ENCODE measurements at regions not wholly inside any gene's neighbourhood (a gene's known extent, or its start where the extent isn't known, plus 50 kb on each side); places are given as distances from the start of the nearest gene placed in this dataset.

GRCh38 chr9:103615994-103616393 lies 478.1 kb upstream of the SMC2 start:
- TF ChIP-seq, protein P1, sequence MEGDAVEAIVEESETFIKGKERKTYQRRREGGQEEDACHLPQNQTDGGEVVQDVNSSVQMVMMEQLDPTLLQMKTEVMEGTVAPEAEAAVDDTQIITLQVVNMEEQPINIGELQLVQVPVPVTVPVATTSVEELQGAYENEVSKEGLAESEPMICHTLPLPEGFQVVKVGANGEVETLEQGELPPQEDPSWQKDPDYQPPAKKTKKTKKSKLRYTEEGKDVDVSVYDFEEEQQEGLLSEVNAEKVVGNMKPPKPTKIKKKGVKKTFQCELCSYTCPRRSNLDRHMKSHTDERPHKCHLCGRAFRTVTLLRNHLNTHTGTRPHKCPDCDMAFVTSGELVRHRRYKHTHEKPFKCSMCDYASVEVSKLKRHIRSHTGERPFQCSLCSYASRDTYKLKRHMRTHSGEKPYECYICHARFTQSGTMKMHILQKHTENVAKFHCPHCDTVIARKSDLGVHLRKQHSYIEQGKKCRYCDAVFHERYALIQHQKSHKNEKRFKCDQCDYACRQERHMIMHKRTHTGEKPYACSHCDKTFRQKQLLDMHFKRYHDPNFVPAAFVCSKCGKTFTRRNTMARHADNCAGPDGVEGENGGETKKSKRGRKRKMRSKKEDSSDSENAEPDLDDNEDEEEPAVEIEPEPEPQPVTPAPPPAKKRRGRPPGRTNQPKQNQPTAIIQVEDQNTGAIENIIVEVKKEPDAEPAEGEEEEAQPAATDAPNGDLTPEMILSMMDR (conservative IDR thresholded peaks at IDR 0.05; ENCODE audit: low read length): no peak
- TF ChIP-seq EZH2phosphoT487 (IDR thresholded peaks at IDR 0.05; ENCODE audit: borderline replicate concordance, low read depth, low read length): no peak
- ChIA-PET CTCF (ENCODE audit: unreplicated experiment) (no interaction called here), POLR2A (no interaction called here)
- Histone ChIP-seq H4K20me1 (ENCODE audit: insufficient read depth, low read length) (no peaks in the 10 kb centered on the region), H3K36me3 (ENCODE audit: insufficient read depth, low read length) (no peaks in the 10 kb centered on the region), H3K9me2 (ENCODE audit: insufficient read depth, low read length) (no peaks in the 10 kb centered on the region), H3K27ac (ENCODE audit: low read depth, low read length, poor library complexity, severe bottlenecking) (no peak overlapping the region), H3K79me2 (ENCODE audit: insufficient read depth, low read depth, low read length) (no peaks in the 10 kb centered on the region), H3K9me3 (ENCODE audit: low read length) (no peaks in the 10 kb centered on the region), H3K4me3 (ENCODE audit: low read depth, low read length, poor library complexity, severe bottlenecking) (no peak overlapping the region), H3K4me2 (ENCODE audit: low read length) (no peak overlapping the region), H2AFZ (ENCODE audit: low read length) (no peak overlapping the region), H3K4me1 (ENCODE audit: insufficient read depth, low read length, poor library complexity, severe bottlenecking) (no peaks in the 10 kb centered on the region)
- BruUV-seq (replicated peaks): no TSS peak
- no peak for DNase-seq (ENCODE audit: low spot score)
- intact Hi-C loops (cut with micrococcal nuclease; ENCODE audit: unreplicated experiment): no loop called here

DNA sequence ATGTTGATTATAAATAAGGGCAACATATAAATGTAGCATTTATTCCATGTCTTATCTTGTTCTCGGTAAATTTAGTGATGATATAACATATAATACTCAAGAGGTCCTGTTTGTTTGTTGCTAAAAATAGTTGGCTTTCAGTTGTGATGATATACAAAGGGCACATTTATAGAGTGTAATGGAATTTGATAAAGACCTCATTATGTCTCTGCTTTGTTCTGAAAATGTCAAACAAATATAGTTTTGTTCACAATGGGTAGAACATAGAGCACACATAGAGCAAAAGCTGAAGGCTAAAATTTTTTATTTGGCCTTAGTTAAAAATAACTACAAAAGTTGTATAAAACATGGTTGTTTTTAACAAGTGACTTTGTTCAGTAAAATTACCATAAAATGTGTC lies 477.1 kb upstream of the SMC2 start:
- POLR2A ChIA-PET: interaction anchor here (0.7 kb wide), 1 partner anchor 108 kb away, joined by 3 read pairs; no protein-coding TSS in a partner anchor
- Histone ChIP-seq H3K36me3 (ENCODE audit: insufficient read depth, low read length) (no peaks in the 10 kb centered on the region), H3K9me2 (ENCODE audit: insufficient read depth, low read length) (no peaks in the 10 kb centered on the region), H4K20me1 (ENCODE audit: insufficient read depth, low read length) (no peaks in the 10 kb centered on the region), H3K4me2 (ENCODE audit: low read length) (no peak overlapping the region), H3K9me3 (ENCODE audit: low read length) (no peaks in the 10 kb centered on the region), H3K4me1 (ENCODE audit: insufficient read depth, low read length, poor library complexity, severe bottlenecking) (no peaks in the 10 kb centered on the region), H3K79me2 (ENCODE audit: insufficient read depth, low read depth, low read length) (no peaks in the 10 kb centered on the region), H2AFZ (ENCODE audit: low read length) (no peak overlapping the region), H3K27ac (ENCODE audit: low read depth, low read length, poor library complexity, severe bottlenecking) (no peak overlapping the region), H3K4me3 (ENCODE audit: low read depth, low read length, poor library complexity, severe bottlenecking) (no peak overlapping the region)
- TF ChIP-seq, protein P1 (conservative IDR thresholded peaks at IDR 0.05; ENCODE audit: low read length): no peak
- TF ChIP-seq EZH2phosphoT487 (IDR thresholded peaks at IDR 0.05; ENCODE audit: borderline replicate concordance, low read depth, low read length): no peak
- no TSS peak for BruUV-seq (replicated peaks)
- intact Hi-C loops (cut with micrococcal nuclease; ENCODE audit: unreplicated experiment): no loop called here
- DNase-seq (ENCODE audit: low spot score): no peak
- CTCF ChIA-PET (ENCODE audit: unreplicated experiment): no interaction called here

- Histone ChIP-seq H2AFZ (ENCODE audit: low read length) (no peak overlapping the region), H3K9me2 (ENCODE audit: insufficient read depth, low read length) (no peaks in the 10 kb centered on the region), H3K36me3 (ENCODE audit: insufficient read depth, low read length) (no peaks in the 10 kb centered on the region), H3K4me1 (ENCODE audit: insufficient read depth, low read length, poor library complexity, severe bottlenecking) (no peaks in the 10 kb centered on the region), H3K9me3 (ENCODE audit: low read length) (no peaks in the 10 kb centered on the region), H3K4me3 (ENCODE audit: low read depth, low read length, poor library complexity, severe bottlenecking) (no peak overlapping the region), H3K27ac (ENCODE audit: low read depth, low read length, poor library complexity, severe bottlenecking) (no peak overlapping the region), H3K4me2 (ENCODE audit: low read length) (no peak overlapping the region), H3K79me2 (ENCODE audit: insufficient read depth, low read depth, low read length) (no peaks in the 10 kb centered on the region), H4K20me1 (ENCODE audit: insufficient read depth, low read length) (no peaks in the 10 kb centered on the region)
- BruUV-seq (replicated peaks): no TSS peak
- intact Hi-C loops (cut with micrococcal nuclease; ENCODE audit: unreplicated experiment): no loop called here
- CTCF ChIA-PET (ENCODE audit: unreplicated experiment): no interaction called here
- POLR2A ChIA-PET: interaction anchor here (0.6 kb wide), 1 partner anchor 704 kb away, joined by 6 read pairs; no protein-coding TSS in a partner anchor
- DNase-seq (ENCODE audit: low spot score): no peak
- TF ChIP-seq EZH2phosphoT487 (IDR thresholded peaks at IDR 0.05; ENCODE audit: borderline replicate concordance, low read depth, low read length): no peak
- TF ChIP-seq, protein P1 (conservative IDR thresholded peaks at IDR 0.05; ENCODE audit: low read length): no peak
Observed at GRCh38 chr9:103625161-103625804, 468.8 kb upstream of the SMC2 start.

Measured in OCI-LY7 (cell line).